Glomerular visceral epithelial cell (primary cell): ENCODE measurements at regions not wholly inside any gene's neighbourhood (a gene's known extent, or its start where the extent isn't known, plus 50 kb on each side); places are given as distances from the start of the nearest gene placed in this dataset.

Experiments used
- DNase-seq: peaks from one replicate; pipeline ENCODE4 v3.0.0-alpha.2; 2016; ENCODE audit errors: extremely low spot score

- DNase-seq, result no peak
Measured at GRCh38 chr17:77725846-77726245, 232.7 kb upstream of the TNRC6C start.

GRCh38 chr17:77726549-77727006 is 231.9 kb upstream of the TNRC6C start:
- DNase-seq, result no peak

GRCh38 chr17:77727037-77727615 is 231.4 kb upstream of the TNRC6C start:
- no peak for DNase-seq

GRCh38 chr17:77728474-77728795 is 230.1 kb upstream of the TNRC6C start:
- DNase-seq, result no peak

- no peak for DNase-seq
Measured at GRCh38 chr17:77728871-77729270, 229.6 kb upstream of the TNRC6C start.

GRCh38 chr17:77729587-77729986 is 228.9 kb upstream of the TNRC6C start:
- DNase-seq, result no peak

- no peak for DNase-seq
Measured at GRCh38 chr17:77730376-77730775, 228.1 kb upstream of the TNRC6C start.

GRCh38 chr17:77733576-77734296 is 224.8 kb upstream of the TNRC6C start:
- no peak for DNase-seq

- DNase-seq, result peak; percentile 14
Measured at GRCh38 chr17:77734371-77735080, 224.0 kb upstream of the TNRC6C start.

- no peak for DNase-seq
Measured at GRCh38 chr17:77735081-77735565, 223.4 kb upstream of the TNRC6C start.

GRCh38 chr17:77735566-77736198 is 222.8 kb upstream of the TNRC6C start:
- DNase-seq, result no peak

- no peak for DNase-seq
Measured at GRCh38 chr17:77736199-77736585, 222.3 kb upstream of the TNRC6C start.

GRCh38 chr17:77736721-77737120 is 221.8 kb upstream of the TNRC6C start:
- no peak for DNase-seq

GRCh38 chr17:77737442-77738265 is 220.8 kb upstream of the TNRC6C start:
- no peak for DNase-seq

GRCh38 chr17:77738751-77739531 is 219.6 kb upstream of the TNRC6C start:
- DNase-seq, result no peak

GRCh38 chr17:77740481-77740880 is 218.0 kb upstream of the TNRC6C start:
- DNase-seq, result no peak

GRCh38 chr17:77741109-77741508 is 217.4 kb upstream of the TNRC6C start:
- no peak for DNase-seq

GRCh38 chr17:77742579-77742978 is 215.9 kb upstream of the TNRC6C start:
- no peak for DNase-seq

GRCh38 chr17:77744066-77744988 is 214.2 kb upstream of the TNRC6C start:
- DNase-seq, result no peak

- no peak for DNase-seq
Measured at GRCh38 chr17:77745702-77746101, 212.8 kb upstream of the TNRC6C start.
